HG03103 (cell line): ENCODE measurements at regions not wholly inside any gene's neighbourhood (a gene's known extent, or its start where the extent isn't known, plus 50 kb on each side); places are given as distances from the start of the nearest gene placed in this dataset.
"Not testable (repeated sequence)": the region's sequence is repeated elsewhere in the genome, so short reads cannot be mapped to it uniquely, and the experiment has no call there.

Experiments
- ATAC-seq: cut with Tn5 transposase; IDR thresholded peaks from one replicate; pipeline ENCODE4 v1.9.1; 2021; ENCODE audit warnings: low read depth; ENCODE audit not compliant: unreplicated experiment

GRCh38 chr14:25699981-25700380 is 650.0 kb upstream of the STXBP6 start:
- no peak for ATAC-seq

- no peak for ATAC-seq
Observed at GRCh38 chr14:25698111-25698510, 648.2 kb upstream of the STXBP6 start.

- ATAC-seq: no peak
Observed at GRCh38 chr14:25696176-25696575, 646.2 kb upstream of the STXBP6 start.

GRCh38 chr14:25685004-25685403 is 635.1 kb upstream of the STXBP6 start:
- no peak for ATAC-seq

GRCh38 chr14:25680934-25681333 is 631.0 kb upstream of the STXBP6 start:
- no peak for ATAC-seq

GRCh38 chr14:25680511-25680910 is 630.6 kb upstream of the STXBP6 start:
- not testable (repeated sequence) for ATAC-seq

- ATAC-seq: no peak
Observed at GRCh38 chr14:25677111-25677510, 627.2 kb upstream of the STXBP6 start.

GRCh38 chr14:25667387-25667786 is 617.4 kb upstream of the STXBP6 start:
- ATAC-seq: no peak

GRCh38 chr14:25666877-25667276 is 616.9 kb upstream of the STXBP6 start:
- no peak for ATAC-seq

GRCh38 chr14:25658988-25659387 is 609.0 kb upstream of the STXBP6 start:
- ATAC-seq: no peak

- no peak for ATAC-seq
Observed at GRCh38 chr14:25630447-25630846, 580.5 kb upstream of the STXBP6 start.

- no peak for ATAC-seq
Observed at GRCh38 chr14:25628978-25629377, 579.0 kb upstream of the STXBP6 start.

GRCh38 chr14:25628390-25628789 is 578.4 kb upstream of the STXBP6 start:
- ATAC-seq: no peak

- no peak for ATAC-seq
Observed at GRCh38 chr14:25626986-25627385, 577.0 kb upstream of the STXBP6 start.

- ATAC-seq: no peak
Observed at GRCh38 chr14:25622763-25623162, 572.8 kb upstream of the STXBP6 start.

- ATAC-seq: no peak
Observed at GRCh38 chr14:25620515-25620914, 570.6 kb upstream of the STXBP6 start.

GRCh38 chr14:25615174-25615573 is 565.2 kb upstream of the STXBP6 start:
- ATAC-seq: no peak

GRCh38 chr14:25607192-25607591 is 557.2 kb upstream of the STXBP6 start:
- ATAC-seq: no peak

GRCh38 chr14:25602106-25602505 is 552.2 kb upstream of the STXBP6 start:
- no peak for ATAC-seq

- no peak for ATAC-seq
Observed at GRCh38 chr14:25588751-25589150, 538.8 kb upstream of the STXBP6 start.

- no peak for ATAC-seq
Observed at GRCh38 chr14:25574628-25575325, 524.8 kb upstream of the STXBP6 start.

- ATAC-seq: no peak
Observed at GRCh38 chr14:25570483-25570882, 520.5 kb upstream of the STXBP6 start.

- ATAC-seq: no peak
Observed at GRCh38 chr14:25557466-25557865, 507.5 kb upstream of the STXBP6 start.
